Adrenal gland (tissue), 9 donors: ENCODE measurements at regions not wholly inside any gene's neighbourhood (a gene's known extent, or its start where the extent isn't known, plus 50 kb on each side); places are given as distances from the start of the nearest gene placed in this dataset.
"Not testable (repeated sequence)": the region's sequence is repeated elsewhere in the genome, so short reads cannot be mapped to it uniquely, and the experiment has no call there.

ENCODE experiments used
- DNase-seq, 7 donors: peaks; one replicate each; pipeline ENCODE4 v3.0.0-alpha.2; 2019 to 2020
- H3K27ac ChIP-seq, 5 donors: fragments of 200-600 bp; sonication (generic) in 4 of 5; 1 replicate in 3 of 5; 2 replicates in 2 of 5; pipeline versions ENCODE4 v1.5.1 to v1.8.0; 2016 to 2020; ENCODE audit warnings: mild to moderate bottlenecking in 1 of 5
- H3K27me3 ChIP-seq: fragments of 200-600 bp; 2 replicates; pipeline ENCODE4 v1.8.0; 2021
- H3K36me3 ChIP-seq, 2 donors: fragments of 200-600 bp; replicated peaks in 1 of 2; 1 replicate in 1 of 2; 2 replicates in 1 of 2; pipeline versions ENCODE4 v1.5.1 to v1.8.0; 2018 to 2022
- H3K4me1 ChIP-seq, 2 donors: fragments of 200-600 bp; replicated peaks in 1 of 2; 1 replicate in 1 of 2; 2 replicates in 1 of 2; pipeline versions ENCODE4 v1.5.1 to v1.8.0; 2018 to 2021
- H3K4me3 ChIP-seq, 4 donors: fragments of 200-600 bp; sonication (generic) in 3 of 4; one replicate each; pipeline ENCODE4 v1.5.1; 2016 to 2018
- H3K9me3 ChIP-seq, 3 donors: fragments of 200-600 bp; sonication (generic) in 1 of 3; replicated peaks in 1 of 3; 1 replicate in 2 of 3; 2 replicates in 1 of 3; pipeline versions ENCODE4 v1.5.1 to v1.8.0; 2016 to 2021
- CTCF ChIP-seq, 6 experiments: fragments of 450-650 bp in 4 of 6; fragments of 200-600 bp in 2 of 6; sonication (generic) in 1 of 6; IDR thresholded peaks; 1 replicate in 5 of 6; 2 replicates in 1 of 6; pipeline versions ENCODE4 v1.5.1 to v1.8.0; 2016 to 2021; ENCODE audit warnings: antibody characterized with exemption in 6 of 6, mild to moderate bottlenecking in 2 of 6, moderate library complexity in 1 of 6
- POLR2A ChIP-seq, 2 donors: fragments of 450-650 bp; IDR thresholded peaks; one replicate each; pipeline ENCODE4 v1.6.1; 2017; ENCODE audit warnings: antibody characterized with exemption in 2 of 2, mild to moderate bottlenecking in 2 of 2, moderate library complexity in 1 of 2
- WGBS, 4 donors: extraction: QIAGEN DNeasy Blood & Tissue Kit in 2 of 4; methylation state at CpG; one replicate each; pipeline versions ENCODE4 v1.1.5 to v1.1.7; 2013 to 2017; 5-methylcytosine and 5-hydroxymethylcytosine counted together
- intact Hi-C, 2 donors: fragments of 100-400 bp; cut with DNase I; formaldehyde crosslinking; loops; one replicate each; pipeline versions ENCODE4 v1.14.1 to v1.15.0; 2022 to 2023
- donor health status: healthy with polysubstance abuse.
- donor health status: Bipolar disorder and iron deficiency.
- donor health status: DM: yes; HTN: yes; CAD: no.
- donor health status: DM: no; HTN: no; CAD: no.
- donor health status: DM: no; HTN: no; CAD: no.

GRCh38 chr12:56863789-56864188 lies 70.4 kb downstream of the SDR9C7 start:
- intact Hi-C loops, result no loop called here
- no peak for DNase-seq
- Histone ChIP-seq H3K27ac (no peak overlapping the region), H3K4me1 (no peaks in the 10 kb centered on the region), H3K4me3 (no peak overlapping the region), H3K9me3 (peaks cover 0 to 15% (median 0%) of the 10 kb centered on the region in 3 donors), H3K27me3 (no peaks in the 10 kb centered on the region), H3K36me3 (no peaks in the 10 kb centered on the region)
- no peak for TF ChIP-seq CTCF (IDR thresholded peaks at IDR 0.05)
- TF ChIP-seq POLR2A (IDR thresholded peaks at IDR 0.05), result no peak

GRCh38 chr12:56862264-56862663 lies 71.9 kb downstream of the SDR9C7 start:
- WGBS, 4 donors, result 71 to 79% (median 75%) methylated on average over 2 of the region's 2 CpGs
- no peaks in the 10 kb centered on the region for H3K36me3 ChIP-seq

GRCh38 chr12:56853392-56853978 lies 80.7 kb downstream of the SDR9C7 start:
- intact Hi-C loops, H3K27me3 ChIP-seq, H3K36me3 ChIP-seq, H3K4me1 ChIP-seq, H3K4me3 ChIP-seq, H3K9me3 ChIP-seq, H3K27ac ChIP-seq, DNase-seq: not testable (repeated sequence)
- WGBS, 4 donors, result 74 to 84% (median 79%) methylated on average over 8 of the region's 8 CpGs

More at GRCh38 chr12:56862264-56862663, 71.9 kb downstream of the SDR9C7 start:
- Histone ChIP-seq H3K4me1 (peaks cover 0 to 3% of the 10 kb centered on the region in 2 donors), H3K4me3 (no peak overlapping the region), H3K27me3 (no peaks in the 10 kb centered on the region), H3K9me3 (peaks cover 0 to 15% (median 0%) of the 10 kb centered on the region in 3 donors), H3K27ac (no peak overlapping the region)
- DNase-seq, result no peak
- TF ChIP-seq POLR2A (IDR thresholded peaks at IDR 0.05) (no peak), CTCF (IDR thresholded peaks at IDR 0.05) (no peak)
- intact Hi-C loops, result no loop called here

DNA sequence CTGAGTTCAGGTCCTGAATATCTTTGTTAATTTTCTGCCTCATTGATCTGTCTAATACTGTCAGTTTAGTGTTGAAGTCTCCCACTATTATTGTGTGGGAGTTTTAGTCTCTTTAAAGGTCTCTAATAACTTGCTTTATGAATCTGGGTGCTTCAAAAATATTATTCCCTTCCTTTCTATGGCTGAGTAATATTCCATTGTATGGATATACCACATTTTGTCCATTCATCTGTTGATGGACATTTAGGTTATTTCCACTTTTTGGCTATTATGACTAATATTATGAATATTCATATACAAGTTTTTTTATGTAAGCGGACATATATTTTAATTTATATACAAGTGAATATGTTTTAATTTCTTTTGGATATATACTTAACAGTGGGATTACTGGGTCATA lies 82.7 kb downstream of the SDR9C7 start:
- TF ChIP-seq POLR2A (IDR thresholded peaks at IDR 0.05) (no peak), CTCF (IDR thresholded peaks at IDR 0.05) (no peak)
- no peaks in the 10 kb centered on the region for H3K4me1 ChIP-seq
- intact Hi-C loops, result no loop called here
- no peaks in the 10 kb centered on the region for H3K27me3 ChIP-seq
- 94 to 100% (median 95%) methylated on average over 1 of the region's 1 CpG for WGBS, 4 donors
- no peaks in the 10 kb centered on the region for H3K9me3 ChIP-seq
- no peaks in the 10 kb centered on the region for H3K36me3 ChIP-seq
- no peak for DNase-seq
- no peak overlapping the region for H3K4me3 ChIP-seq
- H3K27ac ChIP-seq, result no peak overlapping the region

DNA sequence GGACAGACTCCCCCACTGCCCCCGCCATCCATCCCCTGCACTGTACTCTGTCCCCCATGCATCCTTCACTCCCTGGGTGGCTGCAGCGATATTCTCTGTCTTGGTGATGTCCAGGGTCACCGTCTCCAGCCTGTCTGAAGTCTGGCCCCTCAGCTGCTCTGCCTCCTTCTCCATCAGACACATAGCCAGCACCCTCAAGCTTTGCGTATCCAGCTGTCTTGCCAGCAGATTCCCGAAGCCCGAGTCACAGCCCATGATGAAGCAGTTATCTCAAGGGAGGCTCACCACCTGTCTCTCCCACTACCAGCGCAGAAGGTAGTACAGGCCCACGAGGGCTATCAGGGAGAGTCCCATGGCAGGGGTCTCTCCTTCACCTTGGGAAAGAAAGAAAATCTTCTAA lies 77.8 kb downstream of the HSD17B6 start:
- peaks cover 15 to 30% of the 10 kb centered on the region in 2 donors for H3K4me1 ChIP-seq
- H3K27ac ChIP-seq, result peak overlapping the region in 1 of 5 donors; percentile 21
- no peaks in the 10 kb centered on the region for H3K27me3 ChIP-seq
- no peaks in the 10 kb centered on the region for H3K36me3 ChIP-seq
- DNase-seq, result peak in 2 of 7 donors; percentile 16 to 35
- 76 to 82% (median 78%) methylated on average over 8 of the region's 8 CpGs for WGBS, 4 donors
- TF ChIP-seq CTCF (IDR thresholded peaks at IDR 0.05), result no peak
- no peak for TF ChIP-seq POLR2A (IDR thresholded peaks at IDR 0.05)
- no peak overlapping the region for H3K4me3 ChIP-seq
- H3K9me3 ChIP-seq, result no peaks in the 10 kb centered on the region
- intact Hi-C loops, result no loop called here
